H9 (cell line): ENCODE measurements at regions not wholly inside any gene's neighbourhood (a gene's known extent, or its start where the extent isn't known, plus 50 kb on each side); places are given as distances from the start of the nearest gene placed in this dataset.

Experiments used
- DNase-seq: peaks from one replicate; pipeline ENCODE4 v3.0.0-alpha.2; 2017
- H2AFZ ChIP-seq: one replicate; pipeline ENCODE4 v1.6.1; 2013; ENCODE audit warnings: mild to moderate bottlenecking, low read length, control low read depth, moderate library complexity
- H2AK5ac ChIP-seq: 2 replicates; pipeline ENCODE4 v1.6.1; 2013; ENCODE audit warnings: low read length, control low read depth, mixed read lengths; ENCODE audit not compliant: insufficient read length
- H2BK120ac ChIP-seq: one replicate; pipeline ENCODE4 v1.6.1; 2013; ENCODE audit warnings: low read depth, mild to moderate bottlenecking, low read length, control low read depth, inconsistent platforms; ENCODE audit not compliant: poor library complexity, severe bottlenecking
- H2BK12ac ChIP-seq: 2 replicates; pipeline ENCODE4 v1.6.1; 2013; ENCODE audit warnings: low read length, control low read depth, mixed read lengths, low read depth; ENCODE audit not compliant: insufficient read length
- H2BK15ac ChIP-seq: 2 replicates; pipeline ENCODE4 v1.6.1; 2013; ENCODE audit warnings: low read depth, low read length, control low read depth
- H2BK20ac ChIP-seq: one replicate; pipeline ENCODE4 v1.6.1; 2013; ENCODE audit warnings: low read depth, mild to moderate bottlenecking, low read length, control low read depth, inconsistent platforms; ENCODE audit not compliant: poor library complexity, severe bottlenecking
- H2BK5ac ChIP-seq: 2 replicates; pipeline ENCODE4 v1.6.1; 2013; ENCODE audit warnings: low read length, control low read depth, mixed read lengths; ENCODE audit not compliant: insufficient read length
- H3K14ac ChIP-seq: 2 replicates; pipeline ENCODE4 v1.6.1; 2013; ENCODE audit warnings: low read length, control low read depth; ENCODE audit not compliant: insufficient read depth
- H3K18ac ChIP-seq: 2 replicates; pipeline ENCODE4 v1.6.1; 2013; ENCODE audit warnings: low read depth, mild to moderate bottlenecking, mixed read lengths, low read length, control low read depth; ENCODE audit not compliant: insufficient read length
- H3K23ac ChIP-seq: 2 replicates; pipeline ENCODE4 v1.6.1; 2013; ENCODE audit warnings: low read length, control low read depth, mixed read lengths, low read depth; ENCODE audit not compliant: insufficient read length
- H3K23me2 ChIP-seq: 2 replicates; pipeline ENCODE4 v1.6.1; 2013; ENCODE audit warnings: low read depth, mild to moderate bottlenecking, mixed read lengths, low read length, control low read depth; ENCODE audit not compliant: insufficient read length, poor library complexity, severe bottlenecking
- H3K27ac ChIP-seq: 2 replicates; pipeline ENCODE4 v1.5.1; 2013; ENCODE audit warnings: low read length, control low read depth, mixed read lengths, low read depth; ENCODE audit not compliant: insufficient read length
- H3K27me3 ChIP-seq: 2 replicates; pipeline ENCODE4 v1.6.1; 2013; ENCODE audit warnings: low read length, control low read depth, inconsistent platforms; ENCODE audit not compliant: insufficient read depth
- H3K4ac ChIP-seq: 2 replicates; pipeline ENCODE4 v1.6.1; 2013; ENCODE audit warnings: low read depth, mild to moderate bottlenecking, control low read depth, inconsistent platforms, low read length, moderate library complexity
- H3K4me1 ChIP-seq: 2 replicates; pipeline ENCODE4 v1.6.1; 2013; ENCODE audit warnings: low read length, control low read depth, inconsistent platforms; ENCODE audit not compliant: insufficient read depth
- H3K4me2 ChIP-seq: 2 replicates; pipeline ENCODE4 v1.6.1; 2013; ENCODE audit warnings: low read length, control low read depth, mixed read lengths; ENCODE audit not compliant: insufficient read length, insufficient read depth
- H3K56ac ChIP-seq: 2 replicates; pipeline ENCODE4 v1.6.1; 2013; ENCODE audit warnings: low read depth, mild to moderate bottlenecking, mixed read lengths, low read length, control low read depth; ENCODE audit not compliant: insufficient read length
- H3K79me1 ChIP-seq: 2 replicates; pipeline ENCODE4 v1.6.1; 2013; ENCODE audit warnings: low read depth, mild to moderate bottlenecking, moderate library complexity, low read length, control low read depth, inconsistent platforms; ENCODE audit not compliant: insufficient read depth, poor library complexity, severe bottlenecking
- H3K79me2 ChIP-seq: 2 replicates; pipeline ENCODE4 v1.6.1; 2013; ENCODE audit warnings: low read length, control low read depth, inconsistent platforms; ENCODE audit not compliant: insufficient read depth
- H3K9ac ChIP-seq: 2 replicates; pipeline ENCODE4 v1.6.1; 2013; ENCODE audit warnings: low read length, control low read depth, mixed read lengths; ENCODE audit not compliant: insufficient read length; ENCODE audit errors: extremely low read depth
- H3K9me3 ChIP-seq: one replicate; pipeline ENCODE4 v1.6.1; 2013; ENCODE audit warnings: low read depth, low read length, inconsistent platforms; ENCODE audit not compliant: control insufficient read depth
- H3T11ph ChIP-seq: one replicate; pipeline ENCODE4 v1.6.1; 2013; ENCODE audit warnings: mild to moderate bottlenecking, low read length, control low read depth, inconsistent platforms
- H4K20me1 ChIP-seq: one replicate; pipeline ENCODE4 v1.6.1; 2013; ENCODE audit not compliant: control insufficient read depth, insufficient read length, insufficient read depth
- H4K5ac ChIP-seq: 2 replicates; pipeline ENCODE4 v1.6.1; 2013; ENCODE audit warnings: low read depth, mild to moderate bottlenecking, mixed read lengths, low read length, control low read depth; ENCODE audit not compliant: insufficient read length
- H4K8ac ChIP-seq: replicated peaks from 2 replicates; pipeline ENCODE4 v1.6.1; 2013; ENCODE audit warnings: low read length, control low read depth, mixed read lengths, low read depth; ENCODE audit not compliant: insufficient read length
- H4K91ac ChIP-seq: 2 replicates; pipeline ENCODE4 v1.6.1; 2013; ENCODE audit warnings: low read depth, mild to moderate bottlenecking, moderate library complexity, mixed read lengths, low read length, control low read depth; ENCODE audit not compliant: insufficient read length
- H3K27ac Mint-ChIP-seq, 3 experiments: 2 replicates in 2 of 3; 3 replicates in 1 of 3; pipeline ENCODE4 v1.8.0; 2020 to 2021; ENCODE audit warnings: mixed read lengths in 3 of 3, mild to moderate bottlenecking in 1 of 3, moderate library complexity in 1 of 3
- H3K27me3 Mint-ChIP-seq: 2 replicates; pipeline ENCODE4 v1.8.0; 2021; ENCODE audit warnings: low read depth, mild to moderate bottlenecking, moderate library complexity, mixed read lengths
- H3K36me3 Mint-ChIP-seq, 3 experiments: 2 replicates in 2 of 3; 3 replicates in 1 of 3; pipeline ENCODE4 v1.8.0; 2020 to 2021; ENCODE audit warnings: low read depth in 3 of 3, mixed read lengths in 3 of 3; ENCODE audit not compliant: insufficient read depth in 1 of 3
- H3K4me1 Mint-ChIP-seq, 2 experiments: 2 replicates each; pipeline ENCODE4 v1.8.0; 2020; ENCODE audit warnings: mixed read lengths in 2 of 2
- H3K4me3 Mint-ChIP-seq, 2 experiments: 2 replicates in 1 of 2; 3 replicates in 1 of 2; pipeline ENCODE4 v1.8.0; 2020 to 2021; ENCODE audit warnings: mild to moderate bottlenecking in 2 of 2, mixed read lengths in 2 of 2, moderate library complexity in 1 of 2
- H3K9me3 Mint-ChIP-seq, 2 experiments: 2 replicates in 1 of 2; 3 replicates in 1 of 2; pipeline ENCODE4 v1.8.0; 2020; ENCODE audit warnings: mild to moderate bottlenecking in 2 of 2, mixed read lengths in 2 of 2, moderate library complexity in 1 of 2
- CTCF ChIP-seq: fragments of 200-600 bp; sonication (generic); conservative IDR thresholded peaks from 3 replicates; pipeline ENCODE4 v1.8.0; 2021; ENCODE audit warnings: antibody characterized with exemption, mild to moderate bottlenecking
- WGBS: extraction: QIAGEN DNeasy Blood & Tissue Kit; methylation state at CpG from one replicate; pipeline ENCODE4 v1.1.7; 2013; ENCODE audit warnings: missing lambda C conversion rate, low lambda C conversion rate, mixed read lengths; ENCODE audit not compliant: insufficient read length; ENCODE audit errors: extremely low coverage; 5-methylcytosine and 5-hydroxymethylcytosine counted together

- TF ChIP-seq CTCF = no peak
- H2BK12ac ChIP-seq = no peak overlapping the region
Observed at GRCh38 chr15:95567686-95568085, 762.8 kb upstream of the NR2F2 start.

More at GRCh38 chr15:95567686-95568085, 762.8 kb upstream of the NR2F2 start:
- no peak overlapping the region for H3K56ac ChIP-seq
- no peak overlapping the region for H4K91ac ChIP-seq
- H3K4me1 Mint-ChIP-seq = peaks cover 3 to 5% of the 10 kb centered on the region in 2 experiments; a peak in 1 of 4 replicates
- H3K18ac ChIP-seq = no peak overlapping the region
- no peak overlapping the region for H3K14ac ChIP-seq
- no peaks in the 10 kb centered on the region for H3K27me3 ChIP-seq
- H3T11ph ChIP-seq = no peak overlapping the region
- no peaks in the 10 kb centered on the region for H3K36me3 Mint-ChIP-seq
- whole genome bisulfite sequencing = no CpG with 5 or more reads among the region's 1 CpG
- no peaks in the 10 kb centered on the region for H3K23me2 ChIP-seq
- no peak overlapping the region for H2BK120ac ChIP-seq
- H2AFZ ChIP-seq = no peak overlapping the region
- H3K4ac ChIP-seq = no peak overlapping the region
- no peaks in the 10 kb centered on the region for H4K20me1 ChIP-seq
- H3K9me3 ChIP-seq = no peaks in the 10 kb centered on the region
- no peak overlapping the region for H3K27ac Mint-ChIP-seq
- no peak overlapping the region for H4K5ac ChIP-seq
- no peaks in the 10 kb centered on the region for H3K27me3 Mint-ChIP-seq
- H3K4me1 ChIP-seq = no peaks in the 10 kb centered on the region
- H2BK20ac ChIP-seq = no peak overlapping the region
- H3K9ac ChIP-seq = no peak overlapping the region
- no peak overlapping the region for H2BK15ac ChIP-seq
- peaks cover 2 to 4% of the 10 kb centered on the region in 2 experiments; a peak in 4 of 5 replicates for H3K9me3 Mint-ChIP-seq
- no peak for DNase-seq
- no peak overlapping the region for H2BK5ac ChIP-seq
- no peaks in the 10 kb centered on the region for H3K79me1 ChIP-seq
- H3K4me2 ChIP-seq = no peak overlapping the region
- no peak overlapping the region for H3K23ac ChIP-seq
- H2AK5ac ChIP-seq = no peak overlapping the region
- no peak overlapping the region for H4K8ac ChIP-seq
- H3K27ac ChIP-seq = no peak overlapping the region
- no peaks in the 10 kb centered on the region for H3K79me2 ChIP-seq
- H3K4me3 Mint-ChIP-seq = no peak overlapping the region
